HepG2 (cell line): ENCODE measurements at regions not wholly inside any gene's neighbourhood (a gene's known extent, or its start where the extent isn't known, plus 50 kb on each side); places are given as distances from the start of the nearest gene placed in this dataset.

Experiments used
- ATAC-seq: fragments of 200-7000 bp; cut with Tn5 transposase; 3 replicates; pipeline ENCODE4 v1.9.1; 2020; ENCODE audit warnings: mild to moderate bottlenecking, moderate library complexity
- BruUV-seq: library from RNA; stranded (reverse); fragments of 400-500 nt; replicated peaks from 2 replicates; lab custom pipeline; 2021; lab: Mats Ljungman, UMichigan
- CTCF ChIA-PET: fragments of 300-600 bp; formaldehyde crosslinking; extraction: SDS; loops from one replicate; lab custom pipeline; 2021; ENCODE audit warnings: low total read pairs, inconsistent platforms, low intra/inter-chr PET ratio; lab: Yijun Ruan, JAX
- POLR2A ChIA-PET: fragments of 350-600 bp; sonication (Branson Sonifier 250); formaldehyde crosslinking; loops from one replicate; lab custom pipeline; 2020; ENCODE audit warnings: antibody characterized with exemption, inconsistent platforms; lab: Yijun Ruan, JAX
- DNase-seq: peaks from one replicate; pipeline ENCODE4 v3.0.0-alpha.2; 2015; ENCODE audit warnings: low spot score
- FAIRE-seq: peaks from 3 replicates; lab custom pipeline; 2011; peaks lifted over from hg19 to GRCh38; lab: Jason Lieb, UNC
- H2AFZ ChIP-seq: one replicate; pipeline ENCODE4 v1.6.1; 2011; ENCODE audit warnings: low read length, inconsistent platforms
- H3K27ac ChIP-seq: fragments of 300-600 bp; 3 replicates; pipeline ENCODE4 v1.8.0; 2011; ENCODE audit warnings: mixed run types, mild to moderate bottlenecking, mixed read lengths, low read length, inconsistent platforms; ENCODE audit not compliant: insufficient read depth; ENCODE audit errors: extremely low read length
- H3K27me3 ChIP-seq, 2 experiments: fragments of 200-600 bp in 1 of 2; 2 replicates in 1 of 2; 3 replicates in 1 of 2; pipeline versions ENCODE4 v1.6.0 to v1.8.0; 2011; ENCODE audit warnings: low read length in 2 of 2, mild to moderate bottlenecking in 2 of 2, moderate library complexity in 2 of 2, inconsistent platforms in 1 of 2; ENCODE audit not compliant: insufficient read depth in 2 of 2, control insufficient read depth in 1 of 2
- H3K36me3 ChIP-seq, 2 experiments: fragments of 200-600 bp in 1 of 2; replicated peaks in 1 of 2; 2 replicates in 1 of 2; 3 replicates in 1 of 2; pipeline versions ENCODE4 v1.5.1 to v1.8.0; 2011; ENCODE audit warnings: low read length in 2 of 2, inconsistent platforms in 1 of 2; ENCODE audit not compliant: insufficient read depth in 2 of 2, control insufficient read depth in 1 of 2
- H3K4me1 ChIP-seq: 2 replicates; pipeline ENCODE4 v1.5.1; 2012; ENCODE audit warnings: low read length, inconsistent platforms; ENCODE audit not compliant: insufficient read depth
- H3K4me2 ChIP-seq: 2 replicates; pipeline ENCODE4 v1.6.0; 2011; ENCODE audit warnings: low read depth, low read length, inconsistent platforms
- H3K4me3 ChIP-seq, 3 experiments: fragments of 200-600 bp in 1 of 3; sonication (generic), shearing (Covaris generic) in 1 of 3; replicated peaks in 1 of 3; 2 replicates each; pipeline ENCODE4 v1.5.1; 2011 to 2016; ENCODE audit warnings: low read length in 3 of 3, inconsistent platforms in 2 of 3, low read depth in 2 of 3, mild to moderate bottlenecking in 2 of 3, control low read depth in 1 of 3, mixed read lengths in 1 of 3; ENCODE audit not compliant: insufficient read depth in 1 of 3
- H3K79me2 ChIP-seq: one replicate; pipeline ENCODE4 v1.6.1; 2011; ENCODE audit warnings: low read length, inconsistent platforms; ENCODE audit not compliant: insufficient read depth
- H3K9ac ChIP-seq: 2 replicates; pipeline ENCODE4 v1.6.0; 2011; ENCODE audit warnings: mild to moderate bottlenecking, low read depth, low read length, inconsistent platforms; ENCODE audit not compliant: insufficient read depth
- H3K9me3 ChIP-seq: 2 replicates; pipeline ENCODE4 v1.5.1; 2012; ENCODE audit warnings: mild to moderate bottlenecking, low read length
- H4K20me1 ChIP-seq: 2 replicates; pipeline ENCODE4 v1.6.0; 2011; ENCODE audit warnings: inconsistent platforms, mild to moderate bottlenecking, low read length, moderate library complexity; ENCODE audit not compliant: insufficient read depth
- FOXO1 ChIP-seq: sonication (generic); formaldehyde crosslinking; IDR thresholded peaks from 2 replicates; pipeline ENCODE4 v1.4.0; 2020; ENCODE audit warnings: missing genetic modification reagents
- JDP2 ChIP-seq: sonication (generic); formaldehyde crosslinking; IDR thresholded peaks from 2 replicates; pipeline ENCODE4 v1.8.1; 2022; ENCODE audit warnings: missing genetic modification reagents, borderline replicate concordance
- NRL ChIP-seq: sonication (generic); formaldehyde crosslinking; IDR thresholded peaks from 2 replicates; pipeline ENCODE4 v1.5.0; 2020; ENCODE audit warnings: missing genetic modification reagents, mild to moderate bottlenecking, moderate library complexity, borderline replicate concordance
- POLR2AphosphoS2 ChIP-seq: IDR thresholded peaks from 2 replicates; pipeline ENCODE4 v1.6.1; 2011; ENCODE audit warnings: low read depth, low read length, improper control_type of control experiment
- SP2 ChIP-seq: sonication (generic); formaldehyde crosslinking; IDR thresholded peaks from 2 replicates; pipeline ENCODE4 v1.5.1; 2020; ENCODE audit warnings: mild to moderate bottlenecking, missing genetic modification reagents
- STAT5B ChIP-seq: sonication (generic); formaldehyde crosslinking; IDR thresholded peaks from 2 replicates; pipeline ENCODE4 v1.4.0; 2020; ENCODE audit warnings: missing genetic modification reagents
- TEF ChIP-seq: sonication (generic); formaldehyde crosslinking; IDR thresholded peaks from 2 replicates; pipeline ENCODE4 v1.5.0; 2020; ENCODE audit warnings: missing genetic modification reagents
- YY1 ChIP-seq: IDR thresholded peaks from 2 replicates; pipeline ENCODE4 v1.6.1; 2011; ENCODE audit warnings: low read length, low read depth, moderate library complexity, mild to moderate bottlenecking; ENCODE audit not compliant: insufficient read depth, insufficient replicate concordance
- ZNF329 ChIP-seq: sonication (generic); formaldehyde crosslinking; IDR thresholded peaks from 2 replicates; pipeline ENCODE4 v1.9.0; 2021; ENCODE audit warnings: low read depth, mild to moderate bottlenecking, missing genetic modification reagents
- ZNF343 ChIP-seq: sonication (generic); formaldehyde crosslinking; IDR thresholded peaks from 2 replicates; pipeline ENCODE4 v1.4.0; 2020; ENCODE audit warnings: mild to moderate bottlenecking, missing genetic modification reagents
- ZNF552 ChIP-seq: sonication (generic); formaldehyde crosslinking; IDR thresholded peaks from 2 replicates; pipeline ENCODE4 v1.9.0; 2022; ENCODE audit warnings: missing genetic modification reagents, mild to moderate bottlenecking, borderline replicate concordance
- WGBS: methylation state at CpG from one replicate; pipeline ENCODE4 v1.1.6; 2017; ENCODE audit warnings: low lambda C conversion rate; 5-methylcytosine and 5-hydroxymethylcytosine counted together
- in situ Hi-C: cut with HindIII; loops from 2 replicates; pipeline ENCODE4 v1.10.0; 2017; ENCODE audit warnings: low pct_unique_long_range_greater_than_20kb; ENCODE audit not compliant: extremely low pct_ligation_motif_present
- intact Hi-C: fragments of 100-400 bp; cut with micrococcal nuclease; formaldehyde crosslinking; loops from one replicate; pipeline ENCODE4 v1.10.0; 2022; ENCODE audit not compliant: unreplicated experiment
- TF ChIP-seq, protein P1 (sequence below), 2 experiments: fragments of 450-650 bp in 1 of 2; sonication (generic) in 1 of 2; formaldehyde crosslinking in 1 of 2; IDR thresholded peaks; 2 replicates each; pipeline versions ENCODE4 v1.6.1 to v1.8.0; 2016 to 2022; ENCODE audit warnings: antibody characterized with exemption in 1 of 2, mild to moderate bottlenecking in 1 of 2, missing genetic modification reagents in 1 of 2

DNA sequence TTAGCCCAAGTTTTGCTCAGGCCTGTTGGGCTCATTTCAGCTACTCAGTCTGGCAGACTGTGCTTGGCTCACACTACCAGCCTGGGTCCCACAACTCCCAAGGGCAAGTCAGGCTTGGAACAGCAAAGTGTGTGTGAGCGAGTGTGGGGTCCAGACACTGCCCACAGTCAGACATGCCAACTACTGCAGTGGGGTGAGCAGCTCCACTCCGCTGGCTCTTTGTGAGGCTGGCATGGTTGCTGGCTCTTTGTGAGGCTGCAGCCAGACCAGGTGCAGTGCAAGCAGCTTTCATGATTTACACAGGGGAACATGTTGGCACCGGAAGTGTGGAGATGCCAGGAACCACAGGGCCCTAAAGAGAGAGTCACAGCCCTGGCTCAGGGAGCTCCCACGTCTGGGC is 606.7 kb upstream of the FAM174A start:
- DNase-seq = no peak
- no peak overlapping the region for H3K4me3 ChIP-seq
- H3K36me3 ChIP-seq = no peaks in the 10 kb centered on the region
- no peak for TF ChIP-seq SP2 (CRISPR knock-in tag)
- no peak for TF ChIP-seq ZNF329 (CRISPR knock-in tag)
- no peak for TF ChIP-seq FOXO1
- TF ChIP-seq ZNF343 (CRISPR knock-in tag) = no peak
- TF ChIP-seq STAT5B = no peak
- no peak for TF ChIP-seq JDP2 (CRISPR knock-in tag)
- TF ChIP-seq, protein P1, sequence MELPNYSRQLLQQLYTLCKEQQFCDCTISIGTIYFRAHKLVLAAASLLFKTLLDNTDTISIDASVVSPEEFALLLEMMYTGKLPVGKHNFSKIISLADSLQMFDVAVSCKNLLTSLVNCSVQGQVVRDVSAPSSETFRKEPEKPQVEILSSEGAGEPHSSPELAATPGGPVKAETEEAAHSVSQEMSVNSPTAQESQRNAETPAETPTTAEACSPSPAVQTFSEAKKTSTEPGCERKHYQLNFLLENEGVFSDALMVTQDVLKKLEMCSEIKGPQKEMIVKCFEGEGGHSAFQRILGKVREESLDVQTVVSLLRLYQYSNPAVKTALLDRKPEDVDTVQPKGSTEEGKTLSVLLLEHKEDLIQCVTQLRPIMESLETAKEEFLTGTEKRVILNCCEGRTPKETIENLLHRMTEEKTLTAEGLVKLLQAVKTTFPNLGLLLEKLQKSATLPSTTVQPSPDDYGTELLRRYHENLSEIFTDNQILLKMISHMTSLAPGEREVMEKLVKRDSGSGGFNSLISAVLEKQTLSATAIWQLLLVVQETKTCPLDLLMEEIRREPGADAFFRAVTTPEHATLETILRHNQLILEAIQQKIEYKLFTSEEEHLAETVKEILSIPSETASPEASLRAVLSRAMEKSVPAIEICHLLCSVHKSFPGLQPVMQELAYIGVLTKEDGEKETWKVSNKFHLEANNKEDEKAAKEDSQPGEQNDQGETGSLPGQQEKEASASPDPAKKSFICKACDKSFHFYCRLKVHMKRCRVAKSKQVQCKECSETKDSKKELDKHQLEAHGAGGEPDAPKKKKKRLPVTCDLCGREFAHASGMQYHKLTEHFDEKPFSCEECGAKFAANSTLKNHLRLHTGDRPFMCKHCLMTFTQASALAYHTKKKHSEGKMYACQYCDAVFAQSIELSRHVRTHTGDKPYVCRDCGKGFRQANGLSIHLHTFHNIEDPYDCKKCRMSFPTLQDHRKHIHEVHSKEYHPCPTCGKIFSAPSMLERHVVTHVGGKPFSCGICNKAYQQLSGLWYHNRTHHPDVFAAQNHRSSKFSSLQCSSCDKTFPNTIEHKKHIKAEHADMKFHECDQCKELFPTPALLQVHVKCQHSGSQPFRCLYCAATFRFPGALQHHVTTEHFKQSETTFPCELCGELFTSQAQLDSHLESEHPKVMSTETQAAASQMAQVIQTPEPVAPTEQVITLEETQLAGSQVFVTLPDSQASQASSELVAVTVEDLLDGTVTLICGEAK (IDR thresholded peaks at IDR 0.05) = no peak
- TF ChIP-seq, protein P1 (CRISPR knock-in tag; IDR thresholded peaks at IDR 0.05) = no peak
- no peak for TF ChIP-seq TEF
- TF ChIP-seq ZNF552 = no peak
- no peak for TF ChIP-seq POLR2AphosphoS2
- TF ChIP-seq NRL = no peak
- no peak for TF ChIP-seq YY1
- ChIA-PET CTCF (no interaction called here), POLR2A (no interaction called here)
- H3K27ac ChIP-seq = no peak overlapping the region
- FAIRE-seq = no peak
- no TSS peak for BruUV-seq
- H3K79me2 ChIP-seq = no peaks in the 10 kb centered on the region
- no peak for ATAC-seq
- H3K4me1 ChIP-seq = no peaks in the 10 kb centered on the region
- H3K27me3 ChIP-seq = no peaks in the 10 kb centered on the region
- intact Hi-C loops = no loop called here
- H4K20me1 ChIP-seq = no peaks in the 10 kb centered on the region
- in situ Hi-C loops = no loop called here
- no peaks in the 10 kb centered on the region for H3K9me3 ChIP-seq
- no CpG with 5 or more reads among the region's 4 CpGs for WGBS
- H3K9ac ChIP-seq = no peak overlapping the region
- H3K4me2 ChIP-seq = no peak overlapping the region
- H2AFZ ChIP-seq = no peak overlapping the region
